K562 (cell line): ENCODE measurements at regions not wholly inside any gene's neighbourhood (a gene's known extent, or its start where the extent isn't known, plus 50 kb on each side); places are given as distances from the start of the nearest gene placed in this dataset.

Source experiments
- ATAC-seq: fragments of 200-7000 bp; cut with Tn5 transposase; 3 replicates; pipeline ENCODE4 v1.9.1; 2020; ENCODE audit warnings: moderate library complexity
- BruUV-seq: library from RNA; stranded (reverse); fragments of 400-500 nt; replicated peaks from 2 replicates; lab custom pipeline; 2021; lab: Mats Ljungman, UMichigan
- CTCF ChIA-PET: fragments of 300-600 bp; formaldehyde crosslinking; extraction: SDS; loops from one replicate; lab custom pipeline; 2021; ENCODE audit warnings: low intra/inter-chr PET ratio; lab: Yijun Ruan, JAX
- POLR2A ChIA-PET: fragments of 300-600, 350-650 bp; sonication (Branson Sonifier 250); formaldehyde crosslinking; extraction: SDS; loops from one replicate; lab custom pipeline; 2021; ENCODE audit warnings: antibody characterized with exemption, inconsistent platforms; lab: Yijun Ruan, JAX
- DNase-seq, 4 experiments: peaks; one replicate each; pipeline versions ENCODE4 v3.0.0 to v3.0.0-alpha.2; 2011 to 2018; ENCODE audit warnings: low spot score in 3 of 4, mixed read lengths in 3 of 4; ENCODE audit errors: extremely low read depth in 1 of 4
- FAIRE-seq: peaks from 2 replicates; lab custom pipeline; 2011; peaks lifted over from hg19 to GRCh38; lab: Jason Lieb, UNC
- H2AFZ ChIP-seq: 2 replicates; pipeline ENCODE4 v1.6.0; 2011; ENCODE audit warnings: low read depth, low read length, control low read depth, inconsistent platforms
- H3K27ac ChIP-seq: fragments of 200-600 bp; 3 replicates; pipeline ENCODE4 v1.8.0; 2011; ENCODE audit warnings: low read depth, mild to moderate bottlenecking, control low read depth, inconsistent platforms, low read length, moderate library complexity, mixed read lengths; ENCODE audit errors: extremely low read depth
- H3K27me3 ChIP-seq, 2 experiments: fragments of 300-600 bp in 1 of 2; 2 replicates in 1 of 2; 3 replicates in 1 of 2; pipeline versions ENCODE4 v1.6.0 to v1.8.0; 2011; ENCODE audit warnings: inconsistent platforms in 2 of 2, low read length in 2 of 2, mild to moderate bottlenecking in 1 of 2, mixed read lengths in 1 of 2, moderate library complexity in 1 of 2; ENCODE audit not compliant: control insufficient read depth in 2 of 2, insufficient read depth in 2 of 2
- H3K36me3 ChIP-seq: fragments of 300-600 bp; 3 replicates; pipeline ENCODE4 v1.8.0; 2011; ENCODE audit warnings: mild to moderate bottlenecking, low read length, inconsistent platforms; ENCODE audit not compliant: control insufficient read depth, insufficient read depth
- H3K4me1 ChIP-seq, 2 experiments: fragments of 200-600 bp in 1 of 2; replicated peaks in 1 of 2; 2 replicates in 1 of 2; 3 replicates in 1 of 2; pipeline versions ENCODE4 v1.5.1 to v1.8.0; 2011; ENCODE audit warnings: inconsistent platforms in 2 of 2, low read length in 2 of 2, mild to moderate bottlenecking in 1 of 2, mixed read lengths in 1 of 2, moderate library complexity in 1 of 2; ENCODE audit not compliant: control insufficient read depth in 2 of 2, insufficient read depth in 2 of 2
- H3K4me2 ChIP-seq: 2 replicates; pipeline ENCODE4 v1.6.1; 2011; ENCODE audit warnings: low read length, control low read depth, inconsistent platforms, mixed read lengths; ENCODE audit not compliant: insufficient read depth
- H3K4me3 ChIP-seq: fragments of 200-600 bp; sonication (generic), shearing (Covaris generic); 2 replicates; pipeline ENCODE4 v1.5.1; 2016; ENCODE audit warnings: control low read depth, inconsistent platforms
- H3K79me2 ChIP-seq: fragments of 200-600 bp; 3 replicates; pipeline ENCODE4 v1.8.0; 2011; ENCODE audit warnings: low read length, inconsistent platforms; ENCODE audit not compliant: control insufficient read depth, insufficient read depth
- H3K9ac ChIP-seq, 2 experiments: 2 replicates each; pipeline versions ENCODE4 v1.6.0 to v1.6.1; 2011; ENCODE audit warnings: low read depth in 2 of 2, low read length in 2 of 2, control low read depth in 1 of 2, inconsistent platforms in 1 of 2, mild to moderate bottlenecking in 1 of 2, mixed read lengths in 1 of 2; ENCODE audit not compliant: insufficient read depth in 1 of 2
- H3K9me1 ChIP-seq: one replicate; pipeline ENCODE4 v1.6.0; 2011; ENCODE audit warnings: inconsistent platforms, mild to moderate bottlenecking, low read length, moderate library complexity; ENCODE audit not compliant: control insufficient read depth, insufficient read depth
- H3K9me3 ChIP-seq: replicated peaks from 2 replicates; pipeline ENCODE4 v1.5.1; 2011; ENCODE audit warnings: low read depth, low read length, inconsistent platforms; ENCODE audit not compliant: control insufficient read depth, insufficient read depth
- H4K20me1 ChIP-seq: replicated peaks from 2 replicates; pipeline ENCODE4 v1.6.1; 2011; ENCODE audit warnings: low read length, inconsistent platforms, mixed read lengths; ENCODE audit not compliant: control insufficient read depth, insufficient read depth
- CREBBP ChIP-seq: IDR thresholded peaks from one replicate; pipeline ENCODE4 v1.6.1; 2012; ENCODE audit warnings: low read depth, mild to moderate bottlenecking, control low read depth, inconsistent platforms, low read length
- ELF2 ChIP-seq: fragments of 250-450 bp; sonication (Bioruptor Pico); IDR thresholded peaks from 2 replicates; pipeline ENCODE4 v1.5.0; 2021; ENCODE audit warnings: mild to moderate bottlenecking
- ERF ChIP-seq: fragments of 450-650 bp; formaldehyde crosslinking; IDR thresholded peaks from 2 replicates; pipeline ENCODE4 v1.4.0; 2020; ENCODE audit warnings: mild to moderate bottlenecking, mixed read lengths
- ETV1 ChIP-seq: fragments of 450-650 bp; conservative IDR thresholded peaks from 2 replicates; pipeline ENCODE4 v1.6.1; 2016; ENCODE audit warnings: missing genetic modification characterization, control low read depth, low read depth, missing compliant biosample characterization
- HDAC3 ChIP-seq: fragments of 450-650 bp; IDR thresholded peaks from 2 replicates; pipeline ENCODE4 v1.6.1; 2018; ENCODE audit warnings: borderline replicate concordance, mild to moderate bottlenecking, moderate library complexity; ENCODE audit not compliant: partially characterized antibody
- JUND ChIP-seq, 2 experiments: IDR thresholded peaks; 2 replicates in 1 of 2; 3 replicates in 1 of 2; pipeline ENCODE4 v1.6.1; 2011; ENCODE audit warnings: borderline replicate concordance in 2 of 2, low read depth in 2 of 2, low read length in 2 of 2, improper control_type of control experiment in 1 of 2, missing biosample characterization in 1 of 2, missing genetic modification characterization in 1 of 2, missing genetic modification reagents in 1 of 2
- KDM5B ChIP-seq: fragments of 200-600 bp; sonication (generic); IDR thresholded peaks from 2 replicates; pipeline ENCODE4 v1.6.1; 2012; ENCODE audit warnings: low read depth, mild to moderate bottlenecking, moderate library complexity, low read length, control low read depth, inconsistent platforms; ENCODE audit not compliant: insufficient replicate concordance
- SIRT6 ChIP-seq: IDR thresholded peaks from one replicate; pipeline ENCODE4 v1.6.1; 2012; ENCODE audit warnings: low read depth, mild to moderate bottlenecking, control low read depth, inconsistent platforms, low read length, moderate library complexity
- SIX5 ChIP-seq, 2 experiments: IDR thresholded peaks; 2 replicates each; pipeline ENCODE4 v1.6.1; 2011; ENCODE audit warnings: low read length in 2 of 2, borderline replicate concordance in 1 of 2, low read depth in 1 of 2, mild to moderate bottlenecking in 1 of 2, moderate library complexity in 1 of 2; ENCODE audit not compliant: insufficient read depth in 1 of 2
- TOE1 ChIP-seq, 2 experiments: fragments of 450-650 bp in 1 of 2; sonication (generic) in 1 of 2; formaldehyde crosslinking in 1 of 2; IDR thresholded peaks; 2 replicates each; pipeline versions ENCODE4 v1.7.1 to v1.8.0; 2016 to 2022; ENCODE audit warnings: borderline replicate concordance in 2 of 2, mild to moderate bottlenecking in 2 of 2, antibody characterized with exemption in 1 of 2, inconsistent platforms in 1 of 2, low read depth in 1 of 2, missing genetic modification reagents in 1 of 2, moderate library complexity in 1 of 2
- WGBS: fragments of 100-300 bp; shearing (Covaris generic); methylation state at CpG from one replicate; pipeline ENCODE4 v1.1.6; 2016; ENCODE audit warnings: low coverage, mixed read lengths; ENCODE audit not compliant: insufficient coverage; ENCODE audit errors: missing lambda C conversion rate; 5-methylcytosine and 5-hydroxymethylcytosine counted together
- in situ Hi-C: fragments of 300-500 bp; cut with MboI; formaldehyde crosslinking; loops from 4 replicates; pipeline ENCODE4 v1.15.0; 2018; ENCODE audit warnings: inconsistent platforms, mixed read lengths
- intact Hi-C: fragments of 100-400 bp; cut with micrococcal nuclease; formaldehyde crosslinking; loops from 2 replicates; pipeline ENCODE4 v1.14.2; 2022
- TF ChIP-seq, protein P1 (sequence below): fragments of 450-650 bp; IDR thresholded peaks from 2 replicates; pipeline ENCODE4 v1.6.1; 2017; ENCODE audit warnings: mild to moderate bottlenecking, moderate library complexity

DNA sequence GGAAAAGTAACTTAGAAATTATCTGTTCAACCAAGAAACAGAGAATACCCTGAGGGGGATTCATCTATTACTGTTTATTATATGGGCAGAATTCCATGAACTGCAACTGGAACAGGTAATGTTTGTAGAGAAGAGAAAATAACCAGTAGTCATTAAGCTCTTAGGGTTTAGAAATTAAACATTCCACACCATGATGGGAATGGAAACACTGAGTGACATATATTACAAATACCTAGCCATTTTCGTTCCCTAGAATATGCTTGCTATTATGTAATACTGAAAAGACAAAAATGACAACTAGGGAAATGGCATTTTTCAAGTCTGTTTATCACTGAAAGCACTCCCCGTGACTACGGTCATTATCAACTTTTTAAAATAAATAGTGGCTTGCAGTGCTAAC lies 1007.4 kb downstream of the GATA3 start:
- Histone ChIP-seq H3K9me3 (0 out of 2 replicates have a peak, but pooled peaks cover 2% of the 10 kb centered on the region), H3K9ac (no peak overlapping the region), H3K79me2 (no peaks in the 10 kb centered on the region), H3K27ac (no peak overlapping the region), H3K36me3 (no peaks in the 10 kb centered on the region), H3K4me1 (no peaks in the 10 kb centered on the region), H3K27me3 (no peaks in the 10 kb centered on the region), H3K9me1 (no peaks in the 10 kb centered on the region), H3K4me2 (no peak overlapping the region), H4K20me1 (no peaks in the 10 kb centered on the region), H3K4me3 (no peak overlapping the region), H2AFZ (no peak overlapping the region)
- TF ChIP-seq SIX5 (IDR thresholded peaks at IDR 0.05; ENCODE audit: borderline replicate concordance in 1 of 2, insufficient read depth in 1 of 2, low read depth in 1 of 2, low read length in 2 of 2) (no peak), ERF (no peak), JUND (IDR thresholded peaks at IDR 0.05; ENCODE audit: borderline replicate concordance, low read depth, low read length) (no peak), JUND (tag; IDR thresholded peaks at IDR 0.05; ENCODE audit: borderline replicate concordance, low read depth, low read length) (no peak), ETV1 (no peak), TOE1 (IDR thresholded peaks at IDR 0.05; ENCODE audit: borderline replicate concordance) (no peak), TOE1 (CRISPR knock-in tag; IDR thresholded peaks at IDR 0.05; ENCODE audit: borderline replicate concordance, low read depth) (no peak), CREBBP (no peak), KDM5B (no peak), ELF2 (CRISPR knock-in tag) (no peak), HDAC3 (no peak), SIRT6 (no peak)
- TF ChIP-seq, protein P1, sequence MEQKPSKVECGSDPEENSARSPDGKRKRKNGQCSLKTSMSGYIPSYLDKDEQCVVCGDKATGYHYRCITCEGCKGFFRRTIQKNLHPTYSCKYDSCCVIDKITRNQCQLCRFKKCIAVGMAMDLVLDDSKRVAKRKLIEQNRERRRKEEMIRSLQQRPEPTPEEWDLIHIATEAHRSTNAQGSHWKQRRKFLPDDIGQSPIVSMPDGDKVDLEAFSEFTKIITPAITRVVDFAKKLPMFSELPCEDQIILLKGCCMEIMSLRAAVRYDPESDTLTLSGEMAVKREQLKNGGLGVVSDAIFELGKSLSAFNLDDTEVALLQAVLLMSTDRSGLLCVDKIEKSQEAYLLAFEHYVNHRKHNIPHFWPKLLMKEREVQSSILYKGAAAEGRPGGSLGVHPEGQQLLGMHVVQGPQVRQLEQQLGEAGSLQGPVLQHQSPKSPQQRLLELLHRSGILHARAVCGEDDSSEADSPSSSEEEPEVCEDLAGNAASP: no peak
- in situ Hi-C loops: no loop called here
- intact Hi-C loops: no loop called here
- ATAC-seq: no peak
- CTCF ChIA-PET: no interaction called here
- POLR2A ChIA-PET: no interaction called here
- DNase-seq: no peak
- FAIRE-seq: no peak
- no TSS peak for BruUV-seq
- WGBS: 0% methylated on average over 3 of the region's 3 CpGs
